ENCODE measurements at regions not wholly inside any gene's neighbourhood (a gene's known extent, or its start where the extent isn't known, plus 50 kb on each side); places are given as distances from the start of the nearest gene placed in this dataset.

GRCh38 chr10:57457972-57458512, 809.7 kb downstream of the IPMK start:
- TF ChIP-seq, protein P1, sequence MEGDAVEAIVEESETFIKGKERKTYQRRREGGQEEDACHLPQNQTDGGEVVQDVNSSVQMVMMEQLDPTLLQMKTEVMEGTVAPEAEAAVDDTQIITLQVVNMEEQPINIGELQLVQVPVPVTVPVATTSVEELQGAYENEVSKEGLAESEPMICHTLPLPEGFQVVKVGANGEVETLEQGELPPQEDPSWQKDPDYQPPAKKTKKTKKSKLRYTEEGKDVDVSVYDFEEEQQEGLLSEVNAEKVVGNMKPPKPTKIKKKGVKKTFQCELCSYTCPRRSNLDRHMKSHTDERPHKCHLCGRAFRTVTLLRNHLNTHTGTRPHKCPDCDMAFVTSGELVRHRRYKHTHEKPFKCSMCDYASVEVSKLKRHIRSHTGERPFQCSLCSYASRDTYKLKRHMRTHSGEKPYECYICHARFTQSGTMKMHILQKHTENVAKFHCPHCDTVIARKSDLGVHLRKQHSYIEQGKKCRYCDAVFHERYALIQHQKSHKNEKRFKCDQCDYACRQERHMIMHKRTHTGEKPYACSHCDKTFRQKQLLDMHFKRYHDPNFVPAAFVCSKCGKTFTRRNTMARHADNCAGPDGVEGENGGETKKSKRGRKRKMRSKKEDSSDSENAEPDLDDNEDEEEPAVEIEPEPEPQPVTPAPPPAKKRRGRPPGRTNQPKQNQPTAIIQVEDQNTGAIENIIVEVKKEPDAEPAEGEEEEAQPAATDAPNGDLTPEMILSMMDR (conservative IDR thresholded peaks at IDR 0.05): no peak
- TF ChIP-seq ZFX (IDR thresholded peaks at IDR 0.05): no peak
